ENCODE measurements at regions not wholly inside any gene's neighbourhood (a gene's known extent, or its start where the extent isn't known, plus 50 kb on each side); places are given as distances from the start of the nearest gene placed in this dataset.

- H3K9me2 ChIP-seq (replicated peaks; ENCODE audit: insufficient read depth, low read length), result no peaks in the 10 kb centered on the region
- no peaks in the 10 kb centered on the region for H3K27me3 ChIP-seq (ENCODE audit: low read length)
- H3K9me3 ChIP-seq (ENCODE audit: low read length), result no peaks in the 10 kb centered on the region
- peaks cover 21% of the 10 kb centered on the region for H3K4me1 ChIP-seq (ENCODE audit: low read length)
- no peak overlapping the region for H3K9ac ChIP-seq (ENCODE audit: low read length)
- no peaks in the 10 kb centered on the region for H4K20me1 ChIP-seq (ENCODE audit: insufficient read depth, low read depth, low read length)
- peaks cover 3% of the 10 kb centered on the region; the same call in 1 of the 2 replicates for H3K79me2 ChIP-seq (ENCODE audit: low read length)
- no peak overlapping the region for H3K27ac ChIP-seq (ENCODE audit: low read length)
- no peak overlapping the region for H3K4me3 ChIP-seq (ENCODE audit: low read length)
- no peaks in the 10 kb centered on the region for H3K36me3 ChIP-seq (ENCODE audit: insufficient read depth, low read length)
- H3K4me2 ChIP-seq (ENCODE audit: low read depth, low read length, poor library complexity, severe bottlenecking), result peak overlapping the region; percentile 42
- no peak for DNase-seq
- H2AFZ ChIP-seq (ENCODE audit: low read length), result no peak overlapping the region
Observed at GRCh38 chr13:73703606-73704005, 430.6 kb downstream of the KLF12 start.

GRCh38 chr13:73702419-73703071 lies 431.7 kb downstream of the KLF12 start:
- Histone ChIP-seq H3K27me3 (ENCODE audit: low read length) (no peaks in the 10 kb centered on the region), H3K4me3 (ENCODE audit: low read length) (peak overlapping the region; percentile 4; the same call in 1 of the 2 replicates), H3K9ac (ENCODE audit: low read length) (0 out of 2 replicates have a peak overlapping the region, but pooled peaks have one; percentile 19), H3K4me1 (ENCODE audit: low read length) (peaks cover 21% of the 10 kb centered on the region), H3K4me2 (ENCODE audit: low read depth, low read length, poor library complexity, severe bottlenecking) (peak overlapping the region; percentile 42), H3K79me2 (ENCODE audit: low read length) (peaks cover 2% of the 10 kb centered on the region; the same call in 1 of the 2 replicates), H3K9me3 (ENCODE audit: low read length) (no peaks in the 10 kb centered on the region), H3K36me3 (ENCODE audit: insufficient read depth, low read length) (no peaks in the 10 kb centered on the region), H2AFZ (ENCODE audit: low read length) (peak overlapping the region; percentile 2; the same call in 1 of the 2 replicates), H3K27ac (ENCODE audit: low read length) (peak overlapping the region; percentile 18; the same call in 1 of the 2 replicates), H3K9me2 (replicated peaks; ENCODE audit: insufficient read depth, low read length) (no peaks in the 10 kb centered on the region), H4K20me1 (ENCODE audit: insufficient read depth, low read depth, low read length) (no peaks in the 10 kb centered on the region)
- peak; percentile 55 for DNase-seq

DNA sequence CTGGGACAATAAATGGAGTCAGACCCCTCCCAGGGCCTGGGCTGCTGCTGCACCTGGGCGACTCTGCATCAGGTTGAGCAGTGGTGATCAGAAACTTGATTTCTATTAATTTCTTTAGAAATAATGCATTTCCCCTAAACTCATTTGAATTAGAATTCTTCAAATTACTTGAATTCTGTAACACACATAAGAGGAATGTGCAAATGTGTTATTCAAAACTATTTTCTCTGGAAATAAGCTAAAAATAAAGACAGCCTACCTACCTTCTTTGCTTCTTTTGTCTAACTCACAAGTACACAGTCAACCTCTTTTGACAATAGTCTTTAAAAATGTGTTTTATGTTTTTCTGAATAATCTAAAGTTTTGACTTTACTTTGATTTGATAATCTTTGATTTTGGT lies 433.0 kb downstream of the KLF12 start:
- Histone ChIP-seq H3K79me2 (ENCODE audit: low read length) (no peaks in the 10 kb centered on the region), H3K9me2 (replicated peaks; ENCODE audit: insufficient read depth, low read length) (no peaks in the 10 kb centered on the region), H3K4me2 (ENCODE audit: low read depth, low read length, poor library complexity, severe bottlenecking) (no peak overlapping the region), H3K27me3 (ENCODE audit: low read length) (no peaks in the 10 kb centered on the region), H3K9ac (ENCODE audit: low read length) (no peak overlapping the region), H3K27ac (ENCODE audit: low read length) (no peak overlapping the region), H2AFZ (ENCODE audit: low read length) (no peak overlapping the region), H3K4me1 (ENCODE audit: low read length) (peaks cover 21% of the 10 kb centered on the region), H3K4me3 (ENCODE audit: low read length) (no peak overlapping the region), H3K36me3 (ENCODE audit: insufficient read depth, low read length) (no peaks in the 10 kb centered on the region), H4K20me1 (ENCODE audit: insufficient read depth, low read depth, low read length) (no peaks in the 10 kb centered on the region), H3K9me3 (ENCODE audit: low read length) (no peaks in the 10 kb centered on the region)
- no peak for DNase-seq

GRCh38 chr13:73698859-73699258 lies 435.3 kb downstream of the KLF12 start:
- DNase-seq, result no peak
- no peaks in the 10 kb centered on the region for H3K9me2 ChIP-seq (replicated peaks; ENCODE audit: insufficient read depth, low read length)

DNA sequence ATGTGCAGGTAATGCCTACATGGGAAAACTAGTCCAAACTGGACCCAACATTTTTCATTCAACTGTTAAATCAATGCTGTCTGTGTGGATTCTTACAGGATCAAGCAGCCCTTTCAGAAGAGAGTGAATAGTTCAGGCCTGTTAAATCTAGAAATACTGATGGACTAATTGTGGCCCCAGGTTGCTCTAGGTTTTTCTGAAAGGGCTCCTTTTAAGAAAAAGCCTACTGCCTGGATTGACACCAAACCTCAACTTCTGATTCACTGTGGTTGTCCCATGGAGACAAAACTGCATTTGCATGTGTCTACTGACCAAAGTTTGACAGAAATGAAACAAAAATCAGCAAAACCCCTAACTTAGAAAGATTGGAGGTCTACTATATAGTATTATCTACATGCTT lies 437.0 kb downstream of the KLF12 start:
- no peaks in the 10 kb centered on the region for H3K9me2 ChIP-seq (replicated peaks; ENCODE audit: insufficient read depth, low read length)
- no peaks in the 10 kb centered on the region for H4K20me1 ChIP-seq (ENCODE audit: insufficient read depth, low read depth, low read length)
- DNase-seq, result no peak
- no peak overlapping the region for H2AFZ ChIP-seq (ENCODE audit: low read length)
- peaks cover 1% of the 10 kb centered on the region for H3K4me1 ChIP-seq (ENCODE audit: low read length)
- no peaks in the 10 kb centered on the region for H3K79me2 ChIP-seq (ENCODE audit: low read length)
- no peak overlapping the region for H3K9ac ChIP-seq (ENCODE audit: low read length)
- H3K36me3 ChIP-seq (ENCODE audit: insufficient read depth, low read length), result no peaks in the 10 kb centered on the region
- no peaks in the 10 kb centered on the region for H3K9me3 ChIP-seq (ENCODE audit: low read length)
- no peak overlapping the region for H3K4me2 ChIP-seq (ENCODE audit: low read depth, low read length, poor library complexity, severe bottlenecking)
- H3K27ac ChIP-seq (ENCODE audit: low read length), result no peak overlapping the region
- no peaks in the 10 kb centered on the region for H3K27me3 ChIP-seq (ENCODE audit: low read length)
- H3K4me3 ChIP-seq (ENCODE audit: low read length), result no peak overlapping the region

More at GRCh38 chr13:73698859-73699258, 435.3 kb downstream of the KLF12 start:
- Histone ChIP-seq H3K27me3 (ENCODE audit: low read length) (no peaks in the 10 kb centered on the region), H2AFZ (ENCODE audit: low read length) (no peak overlapping the region), H3K9me3 (ENCODE audit: low read length) (no peaks in the 10 kb centered on the region), H3K4me2 (ENCODE audit: low read depth, low read length, poor library complexity, severe bottlenecking) (no peak overlapping the region), H3K36me3 (ENCODE audit: insufficient read depth, low read length) (no peaks in the 10 kb centered on the region), H3K4me1 (ENCODE audit: low read length) (peaks cover 17% of the 10 kb centered on the region), H3K9ac (ENCODE audit: low read length) (no peak overlapping the region), H3K4me3 (ENCODE audit: low read length) (no peak overlapping the region), H3K79me2 (ENCODE audit: low read length) (no peaks in the 10 kb centered on the region), H3K27ac (ENCODE audit: low read length) (no peak overlapping the region), H4K20me1 (ENCODE audit: insufficient read depth, low read depth, low read length) (no peaks in the 10 kb centered on the region)

DNA sequence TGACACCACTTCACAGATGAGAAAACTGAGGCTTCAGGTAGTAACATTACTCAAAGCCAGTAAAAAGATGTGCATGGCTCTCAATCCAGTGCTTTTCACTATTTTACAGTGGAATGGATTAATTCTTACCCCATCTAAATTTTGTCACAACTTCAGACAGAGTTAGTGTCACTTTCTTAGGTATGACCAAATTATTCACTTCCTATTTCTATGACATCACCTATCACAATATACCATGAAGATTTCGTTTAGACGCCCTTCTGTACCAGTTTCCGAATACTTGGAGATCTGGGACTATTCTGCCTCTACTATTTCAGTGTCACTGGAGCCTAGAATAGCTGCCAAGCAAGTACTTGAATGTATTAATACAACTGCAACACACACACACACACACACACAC lies 437.5 kb downstream of the KLF12 start:
- H3K36me3 ChIP-seq (ENCODE audit: insufficient read depth, low read length), result no peaks in the 10 kb centered on the region
- H2AFZ ChIP-seq (ENCODE audit: low read length), result no peak overlapping the region
- no peak overlapping the region for H3K4me2 ChIP-seq (ENCODE audit: low read depth, low read length, poor library complexity, severe bottlenecking)
- H3K9me2 ChIP-seq (replicated peaks; ENCODE audit: insufficient read depth, low read length), result no peaks in the 10 kb centered on the region
- H3K9me3 ChIP-seq (ENCODE audit: low read length), result no peaks in the 10 kb centered on the region
- no peaks in the 10 kb centered on the region for H3K79me2 ChIP-seq (ENCODE audit: low read length)
- no peak overlapping the region for H3K9ac ChIP-seq (ENCODE audit: low read length)
- no peaks in the 10 kb centered on the region for H3K4me1 ChIP-seq (ENCODE audit: low read length)
- no peaks in the 10 kb centered on the region for H4K20me1 ChIP-seq (ENCODE audit: insufficient read depth, low read depth, low read length)
- H3K27ac ChIP-seq (ENCODE audit: low read length), result no peak overlapping the region
- no peak overlapping the region for H3K4me3 ChIP-seq (ENCODE audit: low read length)
- DNase-seq, result no peak
- H3K27me3 ChIP-seq (ENCODE audit: low read length), result no peaks in the 10 kb centered on the region

- Histone ChIP-seq H2AFZ (ENCODE audit: low read length) (no peak overlapping the region), H3K4me1 (ENCODE audit: low read length) (no peaks in the 10 kb centered on the region), H3K27me3 (ENCODE audit: low read length) (no peaks in the 10 kb centered on the region), H3K4me3 (ENCODE audit: low read length) (no peak overlapping the region), H3K4me2 (ENCODE audit: low read depth, low read length, poor library complexity, severe bottlenecking) (no peak overlapping the region), H4K20me1 (ENCODE audit: insufficient read depth, low read depth, low read length) (no peaks in the 10 kb centered on the region), H3K79me2 (ENCODE audit: low read length) (no peaks in the 10 kb centered on the region), H3K9me3 (ENCODE audit: low read length) (no peaks in the 10 kb centered on the region), H3K27ac (ENCODE audit: low read length) (no peak overlapping the region), H3K9me2 (replicated peaks; ENCODE audit: insufficient read depth, low read length) (no peaks in the 10 kb centered on the region), H3K36me3 (ENCODE audit: insufficient read depth, low read length) (no peaks in the 10 kb centered on the region), H3K9ac (ENCODE audit: low read length) (no peak overlapping the region)
- DNase-seq, result no peak
Observed at GRCh38 chr13:73696271-73696670, 437.9 kb downstream of the KLF12 start.

DNA sequence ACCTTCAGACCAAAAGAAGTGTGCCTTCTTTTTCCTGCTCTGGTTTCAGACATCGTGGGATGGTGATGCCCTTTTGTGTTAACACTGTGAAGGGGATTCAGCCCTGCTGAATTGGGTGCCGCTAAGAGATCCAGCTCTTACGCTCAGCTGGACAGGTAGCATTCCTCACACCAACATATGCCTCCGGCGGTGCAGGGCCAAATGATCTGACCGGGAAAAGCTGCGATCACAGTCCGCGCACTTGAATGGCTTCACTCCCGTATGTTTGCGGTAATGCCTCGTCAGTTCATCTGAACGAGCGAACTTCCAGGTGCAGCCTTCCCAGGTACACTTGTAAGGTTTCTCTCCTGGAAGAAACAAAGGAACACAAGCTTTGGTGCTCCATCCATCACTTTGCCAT lies 438.9 kb downstream of the KLF12 start:
- H4K20me1 ChIP-seq (ENCODE audit: insufficient read depth, low read depth, low read length), result no peaks in the 10 kb centered on the region
- H3K36me3 ChIP-seq (ENCODE audit: insufficient read depth, low read length), result no peaks in the 10 kb centered on the region
- no peaks in the 10 kb centered on the region for H3K27me3 ChIP-seq (ENCODE audit: low read length)
- no peak overlapping the region for H3K9ac ChIP-seq (ENCODE audit: low read length)
- no peak overlapping the region for H3K4me3 ChIP-seq (ENCODE audit: low read length)
- no peak overlapping the region for H3K27ac ChIP-seq (ENCODE audit: low read length)
- H3K4me1 ChIP-seq (ENCODE audit: low read length), result no peaks in the 10 kb centered on the region
- no peak overlapping the region for H2AFZ ChIP-seq (ENCODE audit: low read length)
- H3K9me2 ChIP-seq (replicated peaks; ENCODE audit: insufficient read depth, low read length), result no peaks in the 10 kb centered on the region
- DNase-seq, result no peak
- H3K4me2 ChIP-seq (ENCODE audit: low read depth, low read length, poor library complexity, severe bottlenecking), result no peak overlapping the region
- H3K79me2 ChIP-seq (ENCODE audit: low read length), result no peaks in the 10 kb centered on the region
- no peaks in the 10 kb centered on the region for H3K9me3 ChIP-seq (ENCODE audit: low read length)
